Ishikawa (cell line): ENCODE measurements at regions not wholly inside any gene's neighbourhood (a gene's known extent, or its start where the extent isn't known, plus 50 kb on each side); places are given as distances from the start of the nearest gene placed in this dataset.

Experiments used
- CEBPB ChIP-seq: IDR thresholded peaks from 2 replicates; pipeline ENCODE4 v1.6.1; 2012
- CREB1 ChIP-seq: IDR thresholded peaks from 2 replicates; pipeline ENCODE4 v1.6.1; 2012; ENCODE audit warnings: low read depth
- NFIC ChIP-seq: IDR thresholded peaks from 2 replicates; pipeline ENCODE4 v1.6.1; 2012
- TAF1 ChIP-seq: IDR thresholded peaks from 2 replicates; pipeline ENCODE4 v1.6.1; 2012; ENCODE audit warnings: low read depth, mild to moderate bottlenecking
- TCF12 ChIP-seq: IDR thresholded peaks from 2 replicates; pipeline ENCODE4 v1.6.1; 2012; ENCODE audit warnings: low read depth
- TEAD4 ChIP-seq: IDR thresholded peaks from 2 replicates; pipeline ENCODE4 v1.6.1; 2012
- TF ChIP-seq, protein P1 (sequence below): IDR thresholded peaks from 2 replicates; pipeline ENCODE4 v1.6.1; 2012

GRCh38 chr2:163364736-163365135 is 371.1 kb downstream of the FIGN start:
- TF ChIP-seq NFIC (no peak), CREB1 (no peak), TEAD4 (no peak), TAF1 (no peak), CEBPB (no peak), TCF12 (no peak)
- TF ChIP-seq, protein P1, sequence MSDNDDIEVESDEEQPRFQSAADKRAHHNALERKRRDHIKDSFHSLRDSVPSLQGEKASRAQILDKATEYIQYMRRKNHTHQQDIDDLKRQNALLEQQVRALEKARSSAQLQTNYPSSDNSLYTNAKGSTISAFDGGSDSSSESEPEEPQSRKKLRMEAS: no peak
